Body of pancreas (tissue), 4 donors: ENCODE measurements at regions not wholly inside any gene's neighbourhood (a gene's known extent, or its start where the extent isn't known, plus 50 kb on each side); places are given as distances from the start of the nearest gene placed in this dataset.

ENCODE experiments used
- POLR2A ChIP-seq, 3 donors: fragments of 450-650 bp; IDR thresholded peaks; one replicate each; pipeline ENCODE4 v1.6.1; 2016; ENCODE audit warnings: antibody characterized with exemption in 3 of 3, mild to moderate bottlenecking in 2 of 3
- TF ChIP-seq, protein P1 (sequence below), 7 experiments: fragments of 450-650 bp in 4 of 7; fragments of 200-600 bp in 3 of 7; sonication (generic) in 3 of 7; IDR thresholded peaks; one replicate each; pipeline ENCODE4 v1.5.1; 2016 to 2019; ENCODE audit warnings: antibody characterized with exemption in 7 of 7

DNA sequence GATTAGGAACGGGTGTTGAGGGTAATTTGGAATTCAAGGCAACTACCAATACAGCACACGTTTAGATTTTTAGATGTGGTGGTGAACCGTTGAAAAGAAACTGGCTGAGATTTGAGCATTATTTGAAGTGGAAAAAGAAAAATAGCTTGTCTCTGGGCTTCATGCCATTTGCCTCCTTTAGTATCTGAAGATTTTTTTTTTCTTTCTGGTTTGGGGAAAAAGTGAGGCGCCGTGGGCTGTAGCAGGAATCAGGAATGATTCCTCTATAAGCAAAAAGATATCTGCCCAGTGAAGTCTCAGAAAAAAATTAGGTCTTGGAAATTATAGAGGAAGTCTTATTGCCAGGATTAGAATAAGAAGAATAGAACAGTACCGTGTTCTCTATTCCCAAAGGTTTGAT, 88.5 kb downstream of the RPS12 start:
- TF ChIP-seq, protein P1, sequence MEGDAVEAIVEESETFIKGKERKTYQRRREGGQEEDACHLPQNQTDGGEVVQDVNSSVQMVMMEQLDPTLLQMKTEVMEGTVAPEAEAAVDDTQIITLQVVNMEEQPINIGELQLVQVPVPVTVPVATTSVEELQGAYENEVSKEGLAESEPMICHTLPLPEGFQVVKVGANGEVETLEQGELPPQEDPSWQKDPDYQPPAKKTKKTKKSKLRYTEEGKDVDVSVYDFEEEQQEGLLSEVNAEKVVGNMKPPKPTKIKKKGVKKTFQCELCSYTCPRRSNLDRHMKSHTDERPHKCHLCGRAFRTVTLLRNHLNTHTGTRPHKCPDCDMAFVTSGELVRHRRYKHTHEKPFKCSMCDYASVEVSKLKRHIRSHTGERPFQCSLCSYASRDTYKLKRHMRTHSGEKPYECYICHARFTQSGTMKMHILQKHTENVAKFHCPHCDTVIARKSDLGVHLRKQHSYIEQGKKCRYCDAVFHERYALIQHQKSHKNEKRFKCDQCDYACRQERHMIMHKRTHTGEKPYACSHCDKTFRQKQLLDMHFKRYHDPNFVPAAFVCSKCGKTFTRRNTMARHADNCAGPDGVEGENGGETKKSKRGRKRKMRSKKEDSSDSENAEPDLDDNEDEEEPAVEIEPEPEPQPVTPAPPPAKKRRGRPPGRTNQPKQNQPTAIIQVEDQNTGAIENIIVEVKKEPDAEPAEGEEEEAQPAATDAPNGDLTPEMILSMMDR (IDR thresholded peaks at IDR 0.05) = no peak
- TF ChIP-seq POLR2A (IDR thresholded peaks at IDR 0.05) = no peak
